ENCODE measurements at regions not wholly inside any gene's neighbourhood (a gene's known extent, or its start where the extent isn't known, plus 50 kb on each side); places are given as distances from the start of the nearest gene placed in this dataset.

DNA sequence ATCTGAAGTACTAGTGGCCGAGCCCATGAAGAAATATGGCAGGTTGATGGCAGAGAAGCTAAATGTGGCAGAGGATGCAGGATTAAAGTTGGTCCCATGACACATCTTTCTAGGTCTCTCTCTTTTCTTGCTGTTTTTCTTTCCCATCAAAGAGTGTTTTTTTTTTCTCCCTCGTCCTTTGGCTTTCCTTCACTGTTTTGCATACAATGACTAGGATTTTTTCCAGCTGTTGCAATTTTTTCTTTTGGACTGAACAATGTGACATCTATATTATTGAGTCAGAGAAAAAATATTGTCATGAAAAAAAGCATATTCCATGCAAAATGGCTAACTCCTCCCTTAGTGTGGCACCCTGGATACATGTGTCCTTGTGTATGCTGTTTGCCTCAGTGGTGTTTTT, 939.5 kb upstream of the FANCL start:
- no peak overlapping the region for H3K4me3 ChIP-seq (ENCODE audit: low read length)
- no peak for DNase-seq (ENCODE audit: low read depth)
- TF ChIP-seq, protein P1, sequence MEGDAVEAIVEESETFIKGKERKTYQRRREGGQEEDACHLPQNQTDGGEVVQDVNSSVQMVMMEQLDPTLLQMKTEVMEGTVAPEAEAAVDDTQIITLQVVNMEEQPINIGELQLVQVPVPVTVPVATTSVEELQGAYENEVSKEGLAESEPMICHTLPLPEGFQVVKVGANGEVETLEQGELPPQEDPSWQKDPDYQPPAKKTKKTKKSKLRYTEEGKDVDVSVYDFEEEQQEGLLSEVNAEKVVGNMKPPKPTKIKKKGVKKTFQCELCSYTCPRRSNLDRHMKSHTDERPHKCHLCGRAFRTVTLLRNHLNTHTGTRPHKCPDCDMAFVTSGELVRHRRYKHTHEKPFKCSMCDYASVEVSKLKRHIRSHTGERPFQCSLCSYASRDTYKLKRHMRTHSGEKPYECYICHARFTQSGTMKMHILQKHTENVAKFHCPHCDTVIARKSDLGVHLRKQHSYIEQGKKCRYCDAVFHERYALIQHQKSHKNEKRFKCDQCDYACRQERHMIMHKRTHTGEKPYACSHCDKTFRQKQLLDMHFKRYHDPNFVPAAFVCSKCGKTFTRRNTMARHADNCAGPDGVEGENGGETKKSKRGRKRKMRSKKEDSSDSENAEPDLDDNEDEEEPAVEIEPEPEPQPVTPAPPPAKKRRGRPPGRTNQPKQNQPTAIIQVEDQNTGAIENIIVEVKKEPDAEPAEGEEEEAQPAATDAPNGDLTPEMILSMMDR (conservative IDR thresholded peaks at IDR 0.05; ENCODE audit: low read length) = no peak

DNA sequence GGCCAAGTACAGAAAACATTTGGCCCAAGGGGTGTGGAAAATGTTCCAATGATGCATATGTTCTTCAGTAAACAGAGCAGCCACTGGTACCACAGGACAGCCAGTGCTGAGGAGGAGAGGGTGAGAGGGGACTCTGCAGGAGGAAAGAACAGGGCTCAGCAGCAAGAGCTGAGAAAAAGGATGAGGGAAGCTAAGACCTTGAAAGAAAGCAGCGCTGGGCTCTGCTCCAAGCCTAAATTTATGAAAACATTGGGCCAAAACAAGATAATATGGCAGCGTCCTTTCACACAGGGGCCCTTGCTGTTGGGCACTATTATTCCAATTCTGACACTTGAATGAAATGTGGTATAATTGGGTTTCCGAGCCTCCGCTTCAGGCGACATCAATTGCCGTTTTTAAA, 939.0 kb upstream of the FANCL start:
- TF ChIP-seq, protein P1 (conservative IDR thresholded peaks at IDR 0.05; ENCODE audit: low read length) = no peak
- no peak overlapping the region for H3K4me3 ChIP-seq (ENCODE audit: low read length)
- no peak for DNase-seq (ENCODE audit: low read depth)

DNA sequence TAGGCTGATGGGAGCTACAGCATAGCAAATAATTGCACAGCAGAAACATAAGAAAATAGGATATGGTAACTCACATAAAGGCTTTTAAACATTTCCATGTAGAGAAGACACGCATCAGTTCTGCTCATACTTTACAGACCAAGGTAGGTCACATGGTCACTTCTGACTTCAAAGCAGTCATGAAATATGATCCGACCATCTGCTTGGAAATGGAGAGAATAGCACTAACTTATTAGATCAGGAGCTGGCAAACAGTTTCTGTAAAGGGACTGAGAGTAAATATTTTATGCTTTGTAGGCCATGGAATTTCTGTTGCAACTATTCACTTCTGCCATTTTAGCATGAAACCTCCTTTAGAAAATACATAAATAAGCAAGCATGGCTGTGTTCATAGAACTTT, 936.6 kb upstream of the FANCL start:
- DNase-seq (ENCODE audit: low read depth) = no peak
- TF ChIP-seq, protein P1 (conservative IDR thresholded peaks at IDR 0.05; ENCODE audit: low read length) = no peak
- H3K4me3 ChIP-seq (ENCODE audit: low read length) = no peak overlapping the region

DNA sequence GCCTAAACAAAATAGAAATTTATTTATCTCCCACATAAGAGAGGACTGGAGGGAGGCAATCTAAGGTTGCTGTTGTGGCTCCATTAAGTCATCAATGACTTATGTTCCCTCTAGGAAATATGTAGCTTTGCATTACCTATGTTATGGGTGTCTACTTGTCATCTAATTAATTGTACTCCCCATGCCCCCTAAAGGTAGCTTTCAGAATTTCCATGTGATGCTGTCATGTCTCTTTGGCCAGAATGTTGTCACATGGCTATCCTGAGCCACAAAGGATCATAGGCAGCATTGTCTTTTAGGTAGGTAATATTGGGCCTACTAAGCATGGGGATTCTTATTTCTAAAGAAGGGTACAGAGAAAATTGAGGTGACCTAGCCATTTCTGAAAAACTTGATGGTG, 935.6 kb upstream of the FANCL start:
- no peak overlapping the region for H3K4me3 ChIP-seq (ENCODE audit: low read length)
- TF ChIP-seq, protein P1 (conservative IDR thresholded peaks at IDR 0.05; ENCODE audit: low read length) = no peak
- DNase-seq (ENCODE audit: low read depth) = no peak

DNA sequence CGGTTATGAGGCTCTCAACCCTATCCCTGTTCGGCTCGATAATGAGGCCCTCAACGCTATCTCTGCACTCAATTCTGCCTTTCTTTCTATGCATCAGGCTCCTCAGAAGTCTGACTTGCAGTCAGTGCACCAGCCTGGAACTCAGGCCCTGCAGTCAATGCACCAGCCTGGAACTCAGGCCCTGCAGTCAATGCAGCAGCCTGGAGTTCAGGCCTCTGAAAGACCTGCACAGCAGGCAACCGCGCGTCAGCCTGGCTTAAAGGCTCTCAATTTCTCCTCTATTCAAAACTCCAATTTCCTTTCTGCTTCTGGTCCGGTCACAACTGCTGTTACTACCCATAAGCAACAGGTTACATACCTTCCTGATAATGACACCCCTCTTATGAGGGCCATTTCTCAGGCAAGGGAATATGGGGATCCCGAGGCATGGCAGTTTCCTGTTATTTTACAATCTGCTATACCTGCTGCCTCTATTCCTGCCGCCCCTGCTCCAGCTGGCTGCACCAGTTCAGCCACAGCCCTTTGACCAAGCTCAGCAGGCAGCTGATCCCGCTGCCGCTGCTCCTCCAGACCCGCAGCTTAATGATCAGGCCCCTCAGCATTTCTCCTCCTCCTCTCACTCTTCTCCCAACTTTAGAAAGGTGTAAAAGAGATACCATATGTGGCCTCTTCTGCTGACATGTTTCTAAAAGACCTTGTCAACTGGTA, 933.6 kb upstream of the FANCL start:
- TF ChIP-seq, protein P1 (conservative IDR thresholded peaks at IDR 0.05; ENCODE audit: low read length) = no peak
- no peak overlapping the region for H3K4me3 ChIP-seq (ENCODE audit: low read length)
- DNase-seq (ENCODE audit: low read depth) = no peak

DNA sequence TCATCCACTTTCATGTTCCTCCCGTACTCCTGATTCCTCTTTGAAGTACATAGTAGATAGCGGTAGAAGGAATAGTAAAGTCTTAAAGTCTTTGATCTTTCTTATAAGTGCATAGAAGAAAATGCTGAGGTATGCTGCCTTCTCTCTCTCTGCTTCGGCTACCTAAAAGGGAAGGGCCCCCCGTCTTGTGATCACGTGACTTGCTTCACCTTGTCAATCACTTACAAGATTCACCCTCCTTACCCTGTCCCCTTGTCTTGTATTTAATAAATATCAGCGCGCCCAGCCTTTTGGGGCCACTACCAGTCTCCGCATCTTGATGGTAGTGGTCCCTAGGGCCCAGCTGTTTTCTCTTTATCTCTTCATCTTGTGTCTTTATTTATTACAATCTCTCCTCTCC, 932.2 kb upstream of the FANCL start:
- no peak for DNase-seq (ENCODE audit: low read depth)
- no peak overlapping the region for H3K4me3 ChIP-seq (ENCODE audit: low read length)
- TF ChIP-seq, protein P1 (conservative IDR thresholded peaks at IDR 0.05; ENCODE audit: low read length) = no peak

DNA sequence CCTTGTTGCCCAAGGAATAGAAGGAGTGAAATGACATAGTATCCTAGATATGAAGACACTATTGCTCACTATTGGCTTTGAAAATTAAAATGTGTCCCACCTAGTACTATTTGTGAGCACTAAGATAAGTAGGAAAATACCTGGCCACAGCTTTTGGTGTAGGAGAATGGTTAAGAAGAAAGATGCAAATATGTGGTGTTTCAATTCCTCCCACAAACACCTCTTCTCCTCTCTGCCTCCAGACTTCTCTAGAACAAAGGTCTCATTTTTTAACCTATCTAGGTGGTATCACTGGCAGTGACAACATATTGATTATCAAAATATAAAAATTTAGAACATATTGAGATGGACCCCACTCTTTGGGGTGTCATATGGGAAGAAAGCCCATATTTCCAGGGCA, 929.9 kb upstream of the FANCL start:
- DNase-seq (ENCODE audit: low read depth) = no peak
- H3K4me3 ChIP-seq (ENCODE audit: low read length) = no peak overlapping the region
- TF ChIP-seq, protein P1 (conservative IDR thresholded peaks at IDR 0.05; ENCODE audit: low read length) = no peak
